ENCODE measurements at regions not wholly inside any gene's neighbourhood (a gene's known extent, or its start where the extent isn't known, plus 50 kb on each side); places are given as distances from the start of the nearest gene placed in this dataset.

GRCh38 chr13:55347528-55347927 lies 1793.2 kb upstream of the PRR20A start:
- TF ChIP-seq CTCF (IDR thresholded peaks at IDR 0.05; ENCODE audit: poor library complexity) (no peak), EZH2 (IDR thresholded peaks at IDR 0.05; ENCODE audit: borderline replicate concordance) (no peak)

Data from hepatocyte (in vitro differentiated cells).